Esophagus squamous epithelium (tissue), 5 donors: ENCODE measurements at regions not wholly inside any gene's neighbourhood (a gene's known extent, or its start where the extent isn't known, plus 50 kb on each side); places are given as distances from the start of the nearest gene placed in this dataset.

Source experiments
- DNase-seq: peaks from one replicate; lab custom pipeline; 2025; lab: John Stamatoyannopoulos, UW
- H3K27ac ChIP-seq, 4 donors: fragments of 200-600 bp; sonication (generic); one replicate each; pipeline ENCODE4 v1.5.1; 2016 to 2019; ENCODE audit warnings: mild to moderate bottlenecking in 1 of 4
- H3K27me3 ChIP-seq, 4 donors: fragments of 200-600 bp; sonication (generic); 1 replicate in 3 of 4; 2 replicates in 1 of 4; pipeline versions ENCODE4 v1.5.1 to v1.6.0; 2017 to 2021; ENCODE audit warnings: antibody characterized with exemption in 1 of 4
- H3K36me3 ChIP-seq, 3 donors: fragments of 200-600 bp; sonication (generic); one replicate each; pipeline ENCODE4 v1.5.1; 2016 to 2019
- H3K4me1 ChIP-seq, 3 donors: fragments of 200-600 bp; sonication (generic); one replicate each; pipeline ENCODE4 v1.5.1; 2017 to 2019
- H3K4me3 ChIP-seq, 4 donors: fragments of 200-600 bp; sonication (generic); 1 replicate in 3 of 4; 2 replicates in 1 of 4; pipeline ENCODE4 v1.5.1; 2016 to 2019; ENCODE audit warnings: mild to moderate bottlenecking in 2 of 4, moderate library complexity in 1 of 4
- H3K9me3 ChIP-seq, 3 donors: fragments of 200-600 bp; sonication (generic); one replicate each; pipeline ENCODE4 v1.5.1; 2016 to 2019
- CTCF ChIP-seq, 6 experiments: fragments of 450-650 bp in 4 of 6; fragments of 200-600 bp in 2 of 6; sonication (generic) in 2 of 6; IDR thresholded peaks; one replicate each; pipeline ENCODE4 v1.5.1; 2016 to 2019; ENCODE audit warnings: antibody characterized with exemption in 6 of 6, mild to moderate bottlenecking in 4 of 6, moderate library complexity in 4 of 6
- POLR2A ChIP-seq, 4 donors: fragments of 450-650 bp; IDR thresholded peaks; one replicate each; pipeline ENCODE4 v1.6.1; 2017; ENCODE audit warnings: antibody characterized with exemption in 4 of 4, mild to moderate bottlenecking in 4 of 4, moderate library complexity in 3 of 4
- WGBS, 2 donors: methylation state at CpG; one replicate each; pipeline ENCODE4 v1.1.5; 2018; 5-methylcytosine and 5-hydroxymethylcytosine counted together
- intact Hi-C: fragments of 100-400 bp; cut with DNase I; formaldehyde crosslinking; loops from one replicate; pipeline ENCODE4 v1.15.0; 2022
- donor health status: DM: yes; HTN: yes; CAD: no.

- intact Hi-C loops = no loop called here
- Histone ChIP-seq H3K4me1 (no peaks in the 10 kb centered on the region), H3K27ac (no peak overlapping the region), H3K36me3 (no peaks in the 10 kb centered on the region), H3K27me3 (peaks cover 0 to 8% (median 0%) of the 10 kb centered on the region in 4 donors), H3K4me3 (no peak overlapping the region), H3K9me3 (no peaks in the 10 kb centered on the region)
- whole genome bisulfite sequencing, 2 donors = 65 to 66% methylated on average over 3 of the region's 3 CpGs
- TF ChIP-seq POLR2A (IDR thresholded peaks at IDR 0.05) = no peak
- no peak for TF ChIP-seq CTCF (IDR thresholded peaks at IDR 0.05)
- DNase-seq = no peak
Measured at GRCh38 chr4:83677656-83678055, 141.7 kb downstream of the GPAT3 start.

GRCh38 chr4:83664741-83665140 lies 128.8 kb downstream of the GPAT3 start:
- intact Hi-C loops = no loop called here
- TF ChIP-seq CTCF (IDR thresholded peaks at IDR 0.05) (no peak), POLR2A (IDR thresholded peaks at IDR 0.05) (no peak)
- no peak overlapping the region for H3K4me3 ChIP-seq

GRCh38 chr4:83664071-83664470 lies 128.2 kb downstream of the GPAT3 start:
- no peak overlapping the region for H3K4me3 ChIP-seq
- H3K27me3 ChIP-seq = no peaks in the 10 kb centered on the region
- intact Hi-C loops = no loop called here
- no peaks in the 10 kb centered on the region for H3K36me3 ChIP-seq
- no peak for TF ChIP-seq CTCF (IDR thresholded peaks at IDR 0.05)
- TF ChIP-seq POLR2A (IDR thresholded peaks at IDR 0.05) = no peak
- 83 to 88% methylated on average over 9 to 10 of the region's 10 CpGs for whole genome bisulfite sequencing, 2 donors
- no peak for DNase-seq
- H3K9me3 ChIP-seq = no peaks in the 10 kb centered on the region
- H3K4me1 ChIP-seq = no peaks in the 10 kb centered on the region
- no peak overlapping the region for H3K27ac ChIP-seq

More at GRCh38 chr4:83664741-83665140, 128.8 kb downstream of the GPAT3 start:
- Histone ChIP-seq H3K9me3 (no peaks in the 10 kb centered on the region), H3K36me3 (no peaks in the 10 kb centered on the region), H3K27me3 (no peaks in the 10 kb centered on the region), H3K4me1 (no peaks in the 10 kb centered on the region), H3K27ac (no peak overlapping the region)
- no peak for DNase-seq
- WGBS, 2 donors = 33 to 68% methylated on average over 1 to 5 of the region's 5 CpGs

GRCh38 chr4:83662204-83662603 lies 126.3 kb downstream of the GPAT3 start:
- no peaks in the 10 kb centered on the region for H3K4me1 ChIP-seq
- WGBS, 2 donors = 55 to 79% methylated on average over 2 of the region's 2 CpGs

GRCh38 chr4:83661359-83661758 lies 125.5 kb downstream of the GPAT3 start:
- no peak overlapping the region for H3K4me3 ChIP-seq
- TF ChIP-seq POLR2A (IDR thresholded peaks at IDR 0.05) (no peak), CTCF (IDR thresholded peaks at IDR 0.05) (no peak)
- WGBS, 2 donors = 35 to 62% methylated on average over 2 of the region's 2 CpGs
- no peaks in the 10 kb centered on the region for H3K4me1 ChIP-seq
- no peaks in the 10 kb centered on the region for H3K27me3 ChIP-seq
- no peak for DNase-seq
- no peaks in the 10 kb centered on the region for H3K9me3 ChIP-seq
- intact Hi-C loops = no loop called here
- no peak overlapping the region for H3K27ac ChIP-seq
- no peaks in the 10 kb centered on the region for H3K36me3 ChIP-seq

More at GRCh38 chr4:83662204-83662603, 126.3 kb downstream of the GPAT3 start:
- intact Hi-C loops = no loop called here
- DNase-seq = no peak
- TF ChIP-seq CTCF (IDR thresholded peaks at IDR 0.05) = no peak
- no peak for TF ChIP-seq POLR2A (IDR thresholded peaks at IDR 0.05)
- Histone ChIP-seq H3K27me3 (no peaks in the 10 kb centered on the region), H3K36me3 (no peaks in the 10 kb centered on the region), H3K27ac (no peak overlapping the region), H3K9me3 (no peaks in the 10 kb centered on the region), H3K4me3 (no peak overlapping the region)
